ENCODE measurements at regions not wholly inside any gene's neighbourhood (a gene's known extent, or its start where the extent isn't known, plus 50 kb on each side); places are given as distances from the start of the nearest gene placed in this dataset.
"Not testable (repeated sequence)": the region's sequence is repeated elsewhere in the genome, so short reads cannot be mapped to it uniquely, and the experiment has no call there.

DNA sequence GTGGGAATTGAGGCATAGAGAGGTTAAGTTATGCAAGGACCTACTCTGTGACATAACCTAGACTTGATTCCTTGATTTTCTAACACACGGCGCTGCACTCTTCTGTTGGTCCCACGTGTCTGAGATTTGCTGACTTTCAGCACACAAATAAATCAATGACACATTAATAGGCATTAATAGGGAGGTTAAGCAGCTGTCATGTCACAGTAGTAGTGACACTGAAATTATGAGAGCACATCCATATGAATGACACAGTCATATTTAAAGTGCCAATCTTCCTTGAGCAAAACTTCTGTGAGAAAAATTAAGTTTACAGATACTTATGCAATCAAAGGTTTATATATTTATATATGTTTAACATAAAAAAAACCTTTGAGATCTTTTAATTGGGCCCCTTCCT lies 805.4 kb upstream of the SORCS1 start:
- no peak for DNase-seq (ENCODE audit: low spot score)
- H3K4me3 Mint-ChIP-seq (ENCODE audit: unreplicated experiment): no peak overlapping the region
- no peaks in the 10 kb centered on the region for H3K27me3 Mint-ChIP-seq (ENCODE audit: unreplicated experiment)
- H3K4me1 Mint-ChIP-seq (ENCODE audit: unreplicated experiment): no peaks in the 10 kb centered on the region
- TF ChIP-seq, protein P1, sequence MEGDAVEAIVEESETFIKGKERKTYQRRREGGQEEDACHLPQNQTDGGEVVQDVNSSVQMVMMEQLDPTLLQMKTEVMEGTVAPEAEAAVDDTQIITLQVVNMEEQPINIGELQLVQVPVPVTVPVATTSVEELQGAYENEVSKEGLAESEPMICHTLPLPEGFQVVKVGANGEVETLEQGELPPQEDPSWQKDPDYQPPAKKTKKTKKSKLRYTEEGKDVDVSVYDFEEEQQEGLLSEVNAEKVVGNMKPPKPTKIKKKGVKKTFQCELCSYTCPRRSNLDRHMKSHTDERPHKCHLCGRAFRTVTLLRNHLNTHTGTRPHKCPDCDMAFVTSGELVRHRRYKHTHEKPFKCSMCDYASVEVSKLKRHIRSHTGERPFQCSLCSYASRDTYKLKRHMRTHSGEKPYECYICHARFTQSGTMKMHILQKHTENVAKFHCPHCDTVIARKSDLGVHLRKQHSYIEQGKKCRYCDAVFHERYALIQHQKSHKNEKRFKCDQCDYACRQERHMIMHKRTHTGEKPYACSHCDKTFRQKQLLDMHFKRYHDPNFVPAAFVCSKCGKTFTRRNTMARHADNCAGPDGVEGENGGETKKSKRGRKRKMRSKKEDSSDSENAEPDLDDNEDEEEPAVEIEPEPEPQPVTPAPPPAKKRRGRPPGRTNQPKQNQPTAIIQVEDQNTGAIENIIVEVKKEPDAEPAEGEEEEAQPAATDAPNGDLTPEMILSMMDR (IDR thresholded peaks at IDR 0.05; ENCODE audit: unreplicated experiment): no peak
- H3K9me3 Mint-ChIP-seq (ENCODE audit: unreplicated experiment): no peaks in the 10 kb centered on the region
- no peaks in the 10 kb centered on the region for H3K36me3 Mint-ChIP-seq (ENCODE audit: low read depth, unreplicated experiment)
- no peak overlapping the region for H3K27ac Mint-ChIP-seq (ENCODE audit: unreplicated experiment)

DNA sequence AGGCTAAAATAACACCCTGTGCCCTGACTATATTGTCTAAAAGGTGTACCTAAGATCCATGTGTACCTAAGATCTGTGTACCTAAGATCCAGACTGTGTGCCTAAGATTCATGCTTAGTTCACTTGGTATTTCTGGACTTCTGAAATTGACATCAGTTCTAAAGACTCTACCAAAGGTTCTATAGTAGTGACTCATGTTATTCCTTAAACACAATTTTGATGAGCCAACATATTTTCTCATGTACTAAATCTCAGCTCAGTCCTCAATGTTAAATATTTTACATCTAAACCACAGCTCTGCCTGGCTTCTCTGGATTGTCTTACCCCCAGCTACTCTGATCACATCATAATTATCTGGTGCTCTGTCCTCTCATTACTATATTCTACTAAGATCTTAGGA lies 802.3 kb upstream of the SORCS1 start:
- TF ChIP-seq, protein P1 (IDR thresholded peaks at IDR 0.05; ENCODE audit: unreplicated experiment): no peak
- no peak for DNase-seq (ENCODE audit: low spot score)
- Mint-ChIP-seq H3K36me3 (ENCODE audit: low read depth, unreplicated experiment) (no peaks in the 10 kb centered on the region), H3K27ac (ENCODE audit: unreplicated experiment) (no peak overlapping the region), H3K27me3 (ENCODE audit: unreplicated experiment) (no peaks in the 10 kb centered on the region), H3K4me1 (ENCODE audit: unreplicated experiment) (no peaks in the 10 kb centered on the region), H3K4me3 (ENCODE audit: unreplicated experiment) (no peak overlapping the region), H3K9me3 (ENCODE audit: unreplicated experiment) (no peaks in the 10 kb centered on the region)

DNA sequence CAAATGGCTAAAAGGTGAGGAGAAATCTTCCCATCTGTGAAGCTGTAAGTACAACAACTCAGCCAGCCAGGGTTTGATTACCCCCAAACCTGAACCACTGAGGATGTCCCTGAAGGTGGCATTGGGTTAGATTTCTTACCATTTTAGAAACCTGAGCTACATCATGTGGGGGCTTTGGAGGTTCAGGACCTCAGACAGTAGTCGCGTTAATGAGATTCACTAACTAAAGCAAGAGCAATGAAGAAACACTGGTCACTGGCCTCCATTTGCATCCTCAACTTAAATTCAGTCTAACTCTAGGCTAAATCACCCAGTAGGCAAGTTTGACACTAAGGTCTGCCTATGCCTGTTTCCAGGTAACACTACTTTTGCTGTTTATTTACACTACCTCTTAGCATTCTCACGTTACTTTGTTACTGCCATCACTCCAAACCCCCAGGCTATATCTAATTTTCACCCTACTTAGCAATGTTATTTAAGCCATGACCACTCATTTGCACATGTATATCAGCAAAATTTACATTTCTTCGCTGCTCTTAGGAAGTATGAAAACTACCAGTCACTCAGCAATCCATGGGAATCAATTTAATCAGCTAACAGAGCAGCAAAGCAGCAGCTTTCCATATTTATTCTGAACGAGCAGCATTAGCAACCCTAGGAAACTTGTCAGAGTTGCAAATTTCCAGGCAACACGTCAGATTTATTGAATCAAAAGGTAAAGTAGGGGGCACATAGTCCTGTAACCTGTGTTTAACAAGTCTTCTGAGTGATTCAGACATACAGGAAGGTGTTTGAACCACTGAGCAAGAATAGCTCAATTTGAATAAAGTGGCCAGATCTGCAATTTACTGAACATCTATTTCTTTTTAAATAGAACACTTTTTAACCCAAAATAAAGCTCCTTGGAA lies 788.4 kb upstream of the SORCS1 start:
- no peak overlapping the region for H3K27ac Mint-ChIP-seq (ENCODE audit: unreplicated experiment)
- no peak for DNase-seq (ENCODE audit: low spot score)
- H3K9me3 Mint-ChIP-seq (ENCODE audit: unreplicated experiment): no peaks in the 10 kb centered on the region
- H3K4me3 Mint-ChIP-seq (ENCODE audit: unreplicated experiment): no peak overlapping the region
- peaks cover 4% of the 10 kb centered on the region for H3K36me3 Mint-ChIP-seq (ENCODE audit: low read depth, unreplicated experiment)
- no peaks in the 10 kb centered on the region for H3K4me1 Mint-ChIP-seq (ENCODE audit: unreplicated experiment)
- H3K27me3 Mint-ChIP-seq (ENCODE audit: unreplicated experiment): peaks cover 4% of the 10 kb centered on the region
- TF ChIP-seq, protein P1 (IDR thresholded peaks at IDR 0.05; ENCODE audit: unreplicated experiment): no peak

DNA sequence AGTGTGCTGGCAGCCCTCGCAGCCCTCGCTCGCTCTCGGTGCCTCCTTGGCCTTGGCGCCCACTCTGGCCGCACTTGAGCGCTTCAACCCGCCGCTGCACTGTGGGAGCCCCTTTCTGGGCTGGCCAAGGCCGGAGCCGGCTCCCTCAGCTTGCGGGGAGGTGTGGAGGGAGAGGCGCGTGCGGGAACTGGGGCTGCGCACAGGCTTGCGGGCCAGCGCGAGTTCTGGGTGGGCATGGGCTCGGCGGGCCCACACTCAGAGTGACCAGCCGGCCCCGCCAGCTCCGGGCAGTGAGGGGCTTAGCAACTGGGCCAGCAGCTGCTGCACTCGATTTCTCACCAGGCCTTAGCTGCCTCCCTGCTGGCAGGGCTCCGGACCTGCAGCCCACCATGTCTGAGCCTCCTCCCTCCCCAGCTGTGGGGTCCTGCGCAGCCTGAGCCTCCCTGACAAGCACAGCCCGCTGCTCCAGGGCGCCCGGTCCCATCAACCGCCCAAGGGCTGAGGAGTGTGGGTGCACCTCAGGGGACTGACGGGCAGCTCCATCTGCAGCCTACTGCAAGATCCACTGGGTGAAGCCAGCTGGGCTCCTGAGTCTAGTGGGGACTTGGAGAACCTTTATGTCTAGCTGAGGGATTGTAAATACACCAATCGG lies 786.0 kb upstream of the SORCS1 start:
- H3K4me1 Mint-ChIP-seq (ENCODE audit: unreplicated experiment); H3K9me3 Mint-ChIP-seq (ENCODE audit: unreplicated experiment); H3K27ac Mint-ChIP-seq (ENCODE audit: unreplicated experiment); H3K36me3 Mint-ChIP-seq (ENCODE audit: low read depth, unreplicated experiment); H3K4me3 Mint-ChIP-seq (ENCODE audit: unreplicated experiment); DNase-seq (ENCODE audit: low spot score); H3K27me3 Mint-ChIP-seq (ENCODE audit: unreplicated experiment): not testable (repeated sequence)

DNA sequence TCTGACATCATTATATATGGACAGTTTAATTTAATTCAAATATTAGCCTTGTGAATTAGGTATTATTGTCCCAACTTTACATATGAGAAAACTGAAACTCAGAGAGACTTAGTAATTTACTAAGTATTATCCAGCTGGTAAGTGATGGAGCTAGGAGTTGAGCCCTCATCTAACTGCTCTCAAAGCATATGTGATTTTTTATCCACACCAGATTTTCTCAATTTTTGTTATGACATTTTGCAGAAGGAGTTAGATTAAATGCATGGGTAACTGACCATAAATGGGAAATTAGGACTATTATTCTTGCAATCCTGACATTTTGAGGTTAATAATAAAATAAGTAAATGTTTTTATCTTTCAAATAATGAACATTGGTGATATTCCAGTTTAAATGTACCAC lies 778.3 kb upstream of the SORCS1 start:
- no peaks in the 10 kb centered on the region for H3K9me3 Mint-ChIP-seq (ENCODE audit: unreplicated experiment)
- no peak overlapping the region for H3K27ac Mint-ChIP-seq (ENCODE audit: unreplicated experiment)
- H3K4me1 Mint-ChIP-seq (ENCODE audit: unreplicated experiment): no peaks in the 10 kb centered on the region
- no peaks in the 10 kb centered on the region for H3K27me3 Mint-ChIP-seq (ENCODE audit: unreplicated experiment)
- DNase-seq (ENCODE audit: low spot score): no peak
- TF ChIP-seq, protein P1 (IDR thresholded peaks at IDR 0.05; ENCODE audit: unreplicated experiment): no peak
- H3K36me3 Mint-ChIP-seq (ENCODE audit: low read depth, unreplicated experiment): no peaks in the 10 kb centered on the region
- no peak overlapping the region for H3K4me3 Mint-ChIP-seq (ENCODE audit: unreplicated experiment)

Measured in endothelial cell (in vitro differentiated cells).